ENCODE measurements at regions not wholly inside any gene's neighbourhood (a gene's known extent, or its start where the extent isn't known, plus 50 kb on each side); places are given as distances from the start of the nearest gene placed in this dataset.

DNA sequence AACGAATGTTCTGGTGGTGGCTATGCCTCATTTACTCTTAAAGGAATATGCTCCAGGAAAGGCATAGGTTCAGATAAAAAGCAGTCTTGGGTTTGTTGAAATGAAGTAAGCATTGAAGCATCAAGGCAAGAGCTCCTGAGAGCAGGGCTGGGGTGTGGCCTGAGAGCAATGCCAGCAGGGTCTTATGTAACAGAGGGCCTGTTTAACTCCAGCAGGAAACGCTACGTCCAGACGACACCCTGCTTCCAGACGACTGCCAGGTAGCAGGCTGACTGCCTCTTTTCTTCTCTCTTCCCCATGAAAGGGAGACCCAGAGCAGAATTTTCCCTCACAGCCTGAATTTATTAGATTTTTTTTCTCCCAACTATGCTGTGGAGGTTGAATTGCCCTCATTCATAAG lies 127.2 kb upstream of the SLC5A12 start (continued):
- TF ChIP-seq, protein P1, sequence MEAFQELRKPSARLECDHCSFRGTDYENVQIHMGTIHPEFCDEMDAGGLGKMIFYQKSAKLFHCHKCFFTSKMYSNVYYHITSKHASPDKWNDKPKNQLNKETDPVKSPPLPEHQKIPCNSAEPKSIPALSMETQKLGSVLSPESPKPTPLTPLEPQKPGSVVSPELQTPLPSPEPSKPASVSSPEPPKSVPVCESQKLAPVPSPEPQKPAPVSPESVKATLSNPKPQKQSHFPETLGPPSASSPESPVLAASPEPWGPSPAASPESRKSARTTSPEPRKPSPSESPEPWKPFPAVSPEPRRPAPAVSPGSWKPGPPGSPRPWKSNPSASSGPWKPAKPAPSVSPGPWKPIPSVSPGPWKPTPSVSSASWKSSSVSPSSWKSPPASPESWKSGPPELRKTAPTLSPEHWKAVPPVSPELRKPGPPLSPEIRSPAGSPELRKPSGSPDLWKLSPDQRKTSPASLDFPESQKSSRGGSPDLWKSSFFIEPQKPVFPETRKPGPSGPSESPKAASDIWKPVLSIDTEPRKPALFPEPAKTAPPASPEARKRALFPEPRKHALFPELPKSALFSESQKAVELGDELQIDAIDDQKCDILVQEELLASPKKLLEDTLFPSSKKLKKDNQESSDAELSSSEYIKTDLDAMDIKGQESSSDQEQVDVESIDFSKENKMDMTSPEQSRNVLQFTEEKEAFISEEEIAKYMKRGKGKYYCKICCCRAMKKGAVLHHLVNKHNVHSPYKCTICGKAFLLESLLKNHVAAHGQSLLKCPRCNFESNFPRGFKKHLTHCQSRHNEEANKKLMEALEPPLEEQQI (IDR thresholded peaks at IDR 0.05): no peak
- TF ChIP-seq ETV6 (IDR thresholded peaks at IDR 0.05; ENCODE audit: borderline replicate concordance in 1 of 2, low read depth in 2 of 2, low read length in 1 of 2) (no peak), ETV6 (CRISPR knock-in tag; IDR thresholded peaks at IDR 0.05; ENCODE audit: borderline replicate concordance) (no peak), ZBED1 (IDR thresholded peaks at IDR 0.05) (no peak)

DNA sequence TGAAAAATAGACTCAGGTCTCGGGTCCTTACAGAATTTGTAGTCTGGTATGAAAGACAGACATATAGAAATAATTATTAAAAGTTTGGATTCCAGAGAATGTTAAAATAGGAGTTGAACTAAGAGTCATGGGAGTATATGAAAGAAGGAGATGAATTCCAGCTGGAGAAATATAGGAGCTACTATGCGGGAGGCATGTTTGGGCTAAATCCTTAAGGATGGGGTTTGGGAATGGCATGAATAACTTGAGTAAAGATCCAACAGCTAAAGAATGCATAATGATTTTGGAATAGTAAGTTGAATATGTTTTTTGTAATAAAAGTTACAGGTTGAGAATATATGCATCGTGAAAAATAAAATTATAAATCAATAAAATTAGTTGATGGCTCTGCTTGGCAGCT lies 129.4 kb upstream of the SLC5A12 start:
- POLR2A ChIA-PET: no interaction called here
- Histone ChIP-seq H3K9me1 (ENCODE audit: control insufficient read depth, insufficient read depth, low read length) (no peaks in the 10 kb centered on the region), H3K27me3 (ENCODE audit: control insufficient read depth in 2 of 2, insufficient read depth in 2 of 2, low read length in 2 of 2) (no peaks in the 10 kb centered on the region), H3K27ac (ENCODE audit: extremely low read depth, low read depth, low read length) (no peak overlapping the region), H2AFZ (ENCODE audit: low read depth, low read length) (no peak overlapping the region), H3K9me3 (replicated peaks; ENCODE audit: control insufficient read depth, insufficient read depth, low read depth, low read length) (no peaks in the 10 kb centered on the region; the same call in 1 of the 2 replicates), H3K4me3 (no peak overlapping the region), H3K9ac (ENCODE audit: insufficient read depth in 1 of 2, low read depth in 2 of 2, low read length in 2 of 2) (no peak overlapping the region), H4K20me1 (replicated peaks; ENCODE audit: control insufficient read depth, insufficient read depth, low read length) (no peaks in the 10 kb centered on the region), H3K4me2 (ENCODE audit: insufficient read depth, low read length) (no peak overlapping the region), H3K36me3 (ENCODE audit: control insufficient read depth, insufficient read depth, low read length) (no peaks in the 10 kb centered on the region), H3K79me2 (ENCODE audit: control insufficient read depth, insufficient read depth, low read length) (no peaks in the 10 kb centered on the region), H3K4me1 (replicated peaks in 1 of 2; ENCODE audit: control insufficient read depth in 2 of 2, insufficient read depth in 2 of 2, low read length in 2 of 2) (no peaks in the 10 kb centered on the region)
- FAIRE-seq: no peak
- no peak for DNase-seq (ENCODE audit: extremely low read depth in 1 of 4, low spot score in 3 of 4)
- 3% methylated on average over 3 of the region's 3 CpGs for WGBS (ENCODE audit: insufficient coverage, low coverage, missing lambda C conversion rate)
- CTCF ChIA-PET (ENCODE audit: low intra/inter-chr PET ratio): no interaction called here
- intact Hi-C loops (cut with micrococcal nuclease): no loop called here
- in situ Hi-C loops (cut with MboI): no loop called here
- no peak for ATAC-seq
- BruUV-seq (replicated peaks): no TSS peak
- TF ChIP-seq EZH2 (IDR thresholded peaks at IDR 0.05; ENCODE audit: borderline replicate concordance, low read depth, low read length): no peak
- TF ChIP-seq, protein P2, sequence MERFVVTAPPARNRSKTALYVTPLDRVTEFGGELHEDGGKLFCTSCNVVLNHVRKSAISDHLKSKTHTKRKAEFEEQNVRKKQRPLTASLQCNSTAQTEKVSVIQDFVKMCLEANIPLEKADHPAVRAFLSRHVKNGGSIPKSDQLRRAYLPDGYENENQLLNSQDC (CRISPR knock-in tag; IDR thresholded peaks at IDR 0.05): no peak
- no peak for TF ChIP-seq RBM34 (IDR thresholded peaks at IDR 0.05; ENCODE audit: borderline replicate concordance, insufficient read depth, low read length)
- no peak for TF ChIP-seq CBFB (CRISPR knock-in tag; IDR thresholded peaks at IDR 0.05)
- TF ChIP-seq, protein P3, sequence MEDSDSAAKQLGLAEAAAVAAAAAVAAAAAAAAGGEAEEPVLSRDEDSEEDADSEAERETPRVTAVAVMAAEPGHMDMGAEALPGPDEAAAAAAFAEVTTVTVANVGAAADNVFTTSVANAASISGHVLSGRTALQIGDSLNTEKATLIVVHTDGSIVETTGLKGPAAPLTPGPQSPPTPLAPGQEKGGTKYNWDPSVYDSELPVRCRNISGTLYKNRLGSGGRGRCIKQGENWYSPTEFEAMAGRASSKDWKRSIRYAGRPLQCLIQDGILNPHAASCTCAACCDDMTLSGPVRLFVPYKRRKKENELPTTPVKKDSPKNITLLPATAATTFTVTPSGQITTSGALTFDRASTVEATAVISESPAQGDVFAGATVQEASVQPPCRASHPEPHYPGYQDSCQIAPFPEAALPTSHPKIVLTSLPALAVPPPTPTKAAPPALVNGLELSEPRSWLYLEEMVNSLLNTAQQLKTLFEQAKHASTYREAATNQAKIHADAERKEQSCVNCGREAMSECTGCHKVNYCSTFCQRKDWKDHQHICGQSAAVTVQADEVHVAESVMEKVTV (CRISPR knock-in tag; IDR thresholded peaks at IDR 0.05): no peak
- no peak for TF ChIP-seq ERF (CRISPR knock-in tag; IDR thresholded peaks at IDR 0.05)
- no peak for TF ChIP-seq POLR2AphosphoS2 (IDR thresholded peaks at IDR 0.05; ENCODE audit: low read length)
- TF ChIP-seq, protein P4, sequence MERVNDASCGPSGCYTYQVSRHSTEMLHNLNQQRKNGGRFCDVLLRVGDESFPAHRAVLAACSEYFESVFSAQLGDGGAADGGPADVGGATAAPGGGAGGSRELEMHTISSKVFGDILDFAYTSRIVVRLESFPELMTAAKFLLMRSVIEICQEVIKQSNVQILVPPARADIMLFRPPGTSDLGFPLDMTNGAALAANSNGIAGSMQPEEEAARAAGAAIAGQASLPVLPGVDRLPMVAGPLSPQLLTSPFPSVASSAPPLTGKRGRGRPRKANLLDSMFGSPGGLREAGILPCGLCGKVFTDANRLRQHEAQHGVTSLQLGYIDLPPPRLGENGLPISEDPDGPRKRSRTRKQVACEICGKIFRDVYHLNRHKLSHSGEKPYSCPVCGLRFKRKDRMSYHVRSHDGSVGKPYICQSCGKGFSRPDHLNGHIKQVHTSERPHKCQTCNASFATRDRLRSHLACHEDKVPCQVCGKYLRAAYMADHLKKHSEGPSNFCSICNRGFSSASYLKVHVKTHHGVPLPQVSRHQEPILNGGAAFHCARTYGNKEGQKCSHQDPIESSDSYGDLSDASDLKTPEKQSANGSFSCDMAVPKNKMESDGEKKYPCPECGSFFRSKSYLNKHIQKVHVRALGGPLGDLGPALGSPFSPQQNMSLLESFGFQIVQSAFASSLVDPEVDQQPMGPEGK (CRISPR knock-in tag; IDR thresholded peaks at IDR 0.05; ENCODE audit: borderline replicate concordance): no peak
- no peak for TF ChIP-seq HNRNPL (IDR thresholded peaks at IDR 0.05; ENCODE audit: low read depth, low read length)
- TF ChIP-seq, protein P5, sequence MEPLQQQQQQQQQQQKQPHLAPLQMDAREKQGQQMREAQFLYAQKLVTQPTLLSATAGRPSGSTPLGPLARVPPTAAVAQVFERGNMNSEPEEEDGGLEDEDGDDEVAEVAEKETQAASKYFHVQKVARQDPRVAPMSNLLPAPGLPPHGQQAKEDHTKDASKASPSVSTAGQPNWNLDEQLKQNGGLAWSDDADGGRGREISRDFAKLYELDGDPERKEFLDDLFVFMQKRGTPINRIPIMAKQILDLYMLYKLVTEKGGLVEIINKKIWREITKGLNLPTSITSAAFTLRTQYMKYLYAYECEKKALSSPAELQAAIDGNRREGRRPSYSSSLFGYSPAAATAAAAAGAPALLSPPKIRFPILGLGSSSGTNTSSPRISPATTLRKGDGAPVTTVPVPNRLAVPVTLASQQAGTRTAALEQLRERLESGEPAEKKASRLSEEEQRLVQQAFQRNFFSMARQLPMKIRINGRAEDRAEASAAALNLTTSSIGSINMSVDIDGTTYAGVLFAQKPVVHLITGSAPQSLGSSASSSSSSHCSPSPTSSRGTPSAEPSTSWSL (CRISPR knock-in tag; IDR thresholded peaks at IDR 0.05; ENCODE audit: borderline replicate concordance): no peak
- no peak for TF ChIP-seq GATAD2B (IDR thresholded peaks at IDR 0.05; ENCODE audit: borderline replicate concordance)

Data from K562 (cell line).